Keratinocyte (primary cell): ENCODE measurements at regions not wholly inside any gene's neighbourhood (a gene's known extent, or its start where the extent isn't known, plus 50 kb on each side); places are given as distances from the start of the nearest gene placed in this dataset.

Source experiments
- DNase-seq: peaks from one replicate; pipeline ENCODE4 v3.0.0-alpha.2; 2011; ENCODE audit warnings: low read depth, missing footprints, low spot score
- FAIRE-seq: peaks from 2 replicates; lab custom pipeline; 2011; peaks lifted over from hg19 to GRCh38; lab: Jason Lieb, UNC
- H2AFZ ChIP-seq: 2 replicates; pipeline ENCODE4 v1.6.0; 2012; ENCODE audit warnings: low read length, control low read depth, inconsistent platforms; ENCODE audit not compliant: control insufficient read depth
- H3K27ac ChIP-seq: 2 replicates; pipeline ENCODE4 v1.5.1; 2011; ENCODE audit warnings: low read length; ENCODE audit not compliant: control insufficient read depth, insufficient read depth
- H3K27me3 ChIP-seq: 3 replicates; pipeline ENCODE4 v1.6.0; 2011; ENCODE audit warnings: low read length; ENCODE audit not compliant: control insufficient read depth, insufficient read depth; ENCODE audit errors: extremely low read depth
- H3K36me3 ChIP-seq, 2 experiments: 2 replicates in 1 of 2; 3 replicates in 1 of 2; pipeline ENCODE4 v1.5.1; 2011; ENCODE audit warnings: low read length in 2 of 2, mild to moderate bottlenecking in 1 of 2; ENCODE audit not compliant: control insufficient read depth in 2 of 2, insufficient read depth in 2 of 2; ENCODE audit errors: extremely low read depth in 1 of 2
- H3K4me1 ChIP-seq: 3 replicates; pipeline ENCODE4 v1.5.1; 2011; ENCODE audit warnings: low read length; ENCODE audit not compliant: control insufficient read depth, insufficient read depth; ENCODE audit errors: extremely low read depth
- H3K4me2 ChIP-seq: 3 replicates; pipeline ENCODE4 v1.6.0; 2011; ENCODE audit warnings: low read depth, low read length; ENCODE audit not compliant: control insufficient read depth, insufficient read depth; ENCODE audit errors: extremely low read depth
- H3K4me3 ChIP-seq, 3 experiments: fragments of 200-600 bp in 1 of 3; sonication (generic) in 1 of 3; 2 replicates in 2 of 3; 3 replicates in 1 of 3; pipeline ENCODE4 v1.5.1; 2011 to 2016; ENCODE audit warnings: low read length in 3 of 3, mild to moderate bottlenecking in 3 of 3, control low read depth in 2 of 3, inconsistent platforms in 1 of 3, low read depth in 1 of 3, mixed read lengths in 1 of 3, mixed run types in 1 of 3, moderate library complexity in 1 of 3; ENCODE audit not compliant: control insufficient read depth in 2 of 3, insufficient read depth in 2 of 3; ENCODE audit errors: extremely low read depth in 1 of 3
- H3K79me2 ChIP-seq: 2 replicates; pipeline ENCODE4 v1.6.0; 2012; ENCODE audit warnings: low read length; ENCODE audit not compliant: control insufficient read depth, insufficient read depth
- H3K9ac ChIP-seq: 3 replicates; pipeline ENCODE4 v1.6.0; 2011; ENCODE audit warnings: low read length; ENCODE audit not compliant: control insufficient read depth, insufficient read depth; ENCODE audit errors: extremely low read depth
- H3K9me1 ChIP-seq: 3 replicates; pipeline ENCODE4 v1.6.0; 2011; ENCODE audit warnings: low read length; ENCODE audit not compliant: control insufficient read depth, insufficient read depth; ENCODE audit errors: extremely low read depth
- H3K9me3 ChIP-seq: 2 replicates; pipeline ENCODE4 v1.5.1; 2012; ENCODE audit warnings: low read depth, low read length; ENCODE audit not compliant: control insufficient read depth
- H4K20me1 ChIP-seq: 3 replicates; pipeline ENCODE4 v1.6.0; 2011; ENCODE audit warnings: low read length; ENCODE audit not compliant: control insufficient read depth, insufficient read depth; ENCODE audit errors: extremely low read depth
- CTCF ChIP-seq, 3 experiments: IDR thresholded peaks in 1 of 3; conservative IDR thresholded peaks in 1 of 3; optimal IDR thresholded peaks in 1 of 3; 2 replicates in 2 of 3; 3 replicates in 1 of 3; pipeline versions ENCODE3 to v1.5.1; 2011; ENCODE audit warnings: low read length in 3 of 3, mild to moderate bottlenecking in 3 of 3, moderate library complexity in 2 of 3, control low read depth in 1 of 3, inconsistent platforms in 1 of 3; ENCODE audit not compliant: insufficient read depth in 2 of 3; ENCODE audit errors: extremely low read depth in 1 of 3
- EZH2 ChIP-seq: IDR thresholded peaks from one replicate; pipeline ENCODE4 v1.6.1; 2012; ENCODE audit warnings: inconsistent platforms, mild to moderate bottlenecking, low read length, moderate library complexity
- dilution Hi-C: fragments of 300-500 bp; cut with MboI; formaldehyde crosslinking; loops from one replicate; pipeline ENCODE4 v1.7.0; 2020; ENCODE audit warnings: low sequenced_read_pairs; ENCODE audit not compliant: extremely low pct_ligation_motif_present

- H3K4me1 ChIP-seq = peaks cover 2% of the 10 kb centered on the region
- no peak overlapping the region for H2AFZ ChIP-seq
- H3K27me3 ChIP-seq = no peaks in the 10 kb centered on the region
- DNase-seq (no peak), FAIRE-seq (no peak)
- H3K4me3 ChIP-seq = no peak overlapping the region
- H3K9me3 ChIP-seq = no peaks in the 10 kb centered on the region
- TF ChIP-seq EZH2 (no peak), CTCF (optimal IDR thresholded peaks at IDR 0.05 in 1 of 3, IDR thresholded peaks at IDR 0.05 in 1 of 3, conservative IDR thresholded peaks at IDR 0.05 in 1 of 3; ENCODE audit: extremely low read depth in 1 of 3, insufficient read depth in 2 of 3, low read length in 3 of 3) (no peak)
- no peak overlapping the region for H3K27ac ChIP-seq
- no peaks in the 10 kb centered on the region for H3K9me1 ChIP-seq
- dilution Hi-C loops = no loop called here
- no peak overlapping the region for H3K4me2 ChIP-seq
- H3K36me3 ChIP-seq = no peaks in the 10 kb centered on the region
- no peaks in the 10 kb centered on the region for H3K79me2 ChIP-seq
- no peaks in the 10 kb centered on the region for H4K20me1 ChIP-seq
- no peak overlapping the region for H3K9ac ChIP-seq
These were observed 198.1 kb upstream of the LRIG3 start for GRCh38 chr12:59118356-59118755.

GRCh38 chr12:59115995-59116394 is 195.7 kb upstream of the LRIG3 start:
- Histone ChIP-seq H4K20me1 (no peaks in the 10 kb centered on the region), H3K27ac (no peak overlapping the region), H3K36me3 (no peaks in the 10 kb centered on the region), H3K9me1 (no peaks in the 10 kb centered on the region), H3K4me1 (peaks cover 2% of the 10 kb centered on the region), H3K4me2 (no peak overlapping the region), H3K9ac (no peak overlapping the region), H3K27me3 (no peaks in the 10 kb centered on the region), H3K9me3 (no peaks in the 10 kb centered on the region), H3K79me2 (no peaks in the 10 kb centered on the region), H3K4me3 (no peak overlapping the region), H2AFZ (no peak overlapping the region)
- no peak for DNase-seq
- no peak for FAIRE-seq
- dilution Hi-C loops = no loop called here
- no peak for TF ChIP-seq CTCF (optimal IDR thresholded peaks at IDR 0.05 in 1 of 3, IDR thresholded peaks at IDR 0.05 in 1 of 3, conservative IDR thresholded peaks at IDR 0.05 in 1 of 3; ENCODE audit: extremely low read depth in 1 of 3, insufficient read depth in 2 of 3, low read length in 3 of 3)
- no peak for TF ChIP-seq EZH2
